ENCODE measurements at regions not wholly inside any gene's neighbourhood (a gene's known extent, or its start where the extent isn't known, plus 50 kb on each side); places are given as distances from the start of the nearest gene placed in this dataset.

GRCh38 chr6:30832864-30833263 is 51.5 kb upstream of the DDR1 start:
- H3K27ac ChIP-seq = no peak overlapping the region
- TF ChIP-seq ZFX (IDR thresholded peaks at IDR 0.05; ENCODE audit: borderline replicate concordance) = no peak

GRCh38 chr6:30830438-30830837 is 53.9 kb upstream of the DDR1 start:
- no peak overlapping the region for H3K27ac ChIP-seq
- TF ChIP-seq ZFX (IDR thresholded peaks at IDR 0.05; ENCODE audit: borderline replicate concordance) (no peak), CTCF (IDR thresholded peaks at IDR 0.05) (no peak)

GRCh38 chr6:30829639-30830255 is 54.6 kb upstream of the DDR1 start:
- no peak for TF ChIP-seq CTCF (IDR thresholded peaks at IDR 0.05)
- no peak for TF ChIP-seq ZFX (IDR thresholded peaks at IDR 0.05; ENCODE audit: borderline replicate concordance)
- H3K27ac ChIP-seq = no peak overlapping the region

- H3K27ac ChIP-seq = no peak overlapping the region
- TF ChIP-seq CTCF (IDR thresholded peaks at IDR 0.05) (no peak), ZFX (IDR thresholded peaks at IDR 0.05; ENCODE audit: borderline replicate concordance) (no peak)
Observed at GRCh38 chr6:30829033-30829432, 55.3 kb upstream of the DDR1 start.

- peak; percentile 89 for TF ChIP-seq CTCF (IDR thresholded peaks at IDR 0.05)
- TF ChIP-seq ZFX (IDR thresholded peaks at IDR 0.05; ENCODE audit: borderline replicate concordance) = no peak
- H3K27ac ChIP-seq = no peak overlapping the region
Observed at GRCh38 chr6:30828027-30828962, 56.0 kb upstream of the DDR1 start.

- no peak for TF ChIP-seq ZFX (IDR thresholded peaks at IDR 0.05; ENCODE audit: borderline replicate concordance)
- TF ChIP-seq CTCF (IDR thresholded peaks at IDR 0.05) = no peak
- H3K27ac ChIP-seq = no peak overlapping the region
Observed at GRCh38 chr6:30826961-30827342, 57.4 kb upstream of the DDR1 start.

GRCh38 chr6:30824698-30825097 is 59.6 kb upstream of the DDR1 start:
- TF ChIP-seq ZFX (IDR thresholded peaks at IDR 0.05; ENCODE audit: borderline replicate concordance) (no peak), CTCF (IDR thresholded peaks at IDR 0.05) (no peak)
- H3K27ac ChIP-seq = no peak overlapping the region

Measured in 22Rv1 (cell line).